ENCODE measurements at regions not wholly inside any gene's neighbourhood (a gene's known extent, or its start where the extent isn't known, plus 50 kb on each side); places are given as distances from the start of the nearest gene placed in this dataset.

GRCh38 chr13:54184576-54184975, 1156.0 kb downstream of the OLFM4 start:
- Histone ChIP-seq H3K27me3 (replicated peaks in 1 of 4; ENCODE audit: control insufficient read depth in 3 of 4, extremely low read depth in 1 of 4, insufficient read depth in 3 of 4, low read length in 3 of 4) (no peaks in the 10 kb centered on the region), H3K79me2 (ENCODE audit: control insufficient read depth in 1 of 2, insufficient read depth in 2 of 2, low read length in 2 of 2) (no peaks in the 10 kb centered on the region), H3K18ac (ENCODE audit: extremely low read depth, low read length) (no peak overlapping the region), H3K4me3 (ENCODE audit: extremely low read depth in 1 of 4, insufficient read depth in 2 of 4, low read depth in 3 of 4, low read length in 4 of 4) (no peak overlapping the region), H4K20me1 (replicated peaks in 1 of 2; ENCODE audit: control insufficient read depth in 1 of 2, insufficient read depth in 2 of 2, low read length in 2 of 2) (no peaks in the 10 kb centered on the region), H4K8ac (ENCODE audit: extremely low read depth, insufficient read depth, low read length) (no peak overlapping the region), H2AK5ac (ENCODE audit: low read depth, low read length) (no peak overlapping the region), H3K4ac (replicated peaks; ENCODE audit: insufficient read length, low read depth, low read length) (no peak overlapping the region), H3K9me3 (ENCODE audit: insufficient read depth in 2 of 2, low read depth in 1 of 2, low read length in 1 of 2) (no peaks in the 10 kb centered on the region), H3K56ac (replicated peaks; ENCODE audit: insufficient read length, low read depth, low read length) (no peak overlapping the region), H4K5ac (ENCODE audit: insufficient read length, low read depth, low read length) (no peak overlapping the region), H3K23me2 (ENCODE audit: low read depth, low read length) (no peaks in the 10 kb centered on the region), H3K79me1 (ENCODE audit: low read depth, low read length) (no peaks in the 10 kb centered on the region), H3K14ac (ENCODE audit: insufficient read length) (no peak overlapping the region), H3K23ac (ENCODE audit: insufficient read length) (no peak overlapping the region), H2AFZ (ENCODE audit: low read length) (no peak overlapping the region), H3K36me3 (ENCODE audit: control insufficient read depth in 2 of 4, insufficient read depth in 4 of 4, low read length in 3 of 4) (no peaks in the 10 kb centered on the region), H2BK120ac (replicated peaks; ENCODE audit: low read depth, low read length) (no peak overlapping the region), H2BK20ac (ENCODE audit: low read length) (no peak overlapping the region), H4K91ac (replicated peaks; ENCODE audit: insufficient read length, low read length) (no peak overlapping the region), H2BK12ac (ENCODE audit: low read depth, low read length) (no peak overlapping the region), H3K4me2 (ENCODE audit: insufficient read depth in 1 of 2, low read depth in 2 of 2, low read length in 2 of 2) (no peak overlapping the region), H2BK15ac (ENCODE audit: low read length) (no peak overlapping the region), H3K9ac (replicated peaks in 1 of 4; ENCODE audit: extremely low read depth in 1 of 4, low read depth in 3 of 4, low read length in 3 of 4) (no peak overlapping the region), H3K4me1 (replicated peaks in 1 of 4; ENCODE audit: control insufficient read depth in 3 of 4, insufficient read depth in 4 of 4, low read length in 3 of 4) (peaks cover 0 to 11% (median 8%) of the 10 kb centered on the region in 4 experiments; a peak in 2 of 7 replicates), H2BK5ac (ENCODE audit: low read depth, low read length) (no peak overlapping the region), H3K27ac (ENCODE audit: low read depth, low read length) (no peak overlapping the region; the same call in 1 of the 2 replicates)
- 90% methylated on average over 4 of the region's 4 CpGs; no CpG with 5 or more reads in 1 of the 2 experiments for WGBS, 2 experiments (ENCODE audit: extremely low coverage in 1 of 2, insufficient coverage in 1 of 2, insufficient read length in 1 of 2, insufficient replicate concordance in 2 of 2, low coverage in 1 of 2, low lambda C conversion rate in 2 of 2, missing lambda C conversion rate in 1 of 2)
- no peak for FAIRE-seq
- TF ChIP-seq E2F6 (IDR thresholded peaks at IDR 0.05) = no peak
- no peak for TF ChIP-seq TCF12 (IDR thresholded peaks at IDR 0.05; ENCODE audit: low read depth, low read length)
- TF ChIP-seq TAF7 (optimal IDR thresholded peaks at IDR 0.05; ENCODE audit: borderline replicate concordance, low read depth, low read length) = no peak
- no peak for TF ChIP-seq EGR1 (IDR thresholded peaks at IDR 0.05; ENCODE audit: borderline replicate concordance, low read depth, low read length)
- no peak for TF ChIP-seq TAF1 (IDR thresholded peaks at IDR 0.05; ENCODE audit: low read depth, low read length)
- TF ChIP-seq GTF2F1 (IDR thresholded peaks at IDR 0.05; ENCODE audit: borderline replicate concordance, low read depth, low read length) = no peak
- no peak for TF ChIP-seq SRF (IDR thresholded peaks at IDR 0.05; ENCODE audit: low read depth, low read length)
- TF ChIP-seq POLR2A (IDR thresholded peaks at IDR 0.05; ENCODE audit: control extremely low read depth in 1 of 2, low read depth in 2 of 2, low read length in 2 of 2) = no peak
- DNase-seq (ENCODE audit: low read depth in 1 of 2, low spot score in 2 of 2) = no peak
- ChIA-PET CTCF (ENCODE audit: partially characterized antibody) (interaction anchor here (0.5 to 2.5 kb wide), 12 partner anchors 14 to 1061 kb away, joined by 3 to 16 read pairs (median 4); no protein-coding TSS in a partner anchor), POLR2A (ENCODE audit: partially characterized antibody) (interaction anchor here (0.6 kb wide), 1 partner anchor 365 kb away, joined by 3 read pairs; no protein-coding TSS in a partner anchor)

Data from H1 (cell line).